GM19025 (cell line): ENCODE measurements at regions not wholly inside any gene's neighbourhood (a gene's known extent, or its start where the extent isn't known, plus 50 kb on each side); places are given as distances from the start of the nearest gene placed in this dataset.
"Not testable (repeated sequence)": the region's sequence is repeated elsewhere in the genome, so short reads cannot be mapped to it uniquely, and the experiment has no call there.

Experiments used
- ATAC-seq: cut with Tn5 transposase; IDR thresholded peaks from one replicate; pipeline ENCODE4 v1.9.1; 2021; ENCODE audit warnings: mild to moderate bottlenecking, low read depth, moderate library complexity; ENCODE audit not compliant: unreplicated experiment

GRCh38 chr1:38760562-38760961, 99.0 kb downstream of the RRAGC start:
- no peak for ATAC-seq

GRCh38 chr1:38758820-38759219, 100.8 kb downstream of the RRAGC start:
- no peak for ATAC-seq

GRCh38 chr1:38746941-38747600, 112.5 kb downstream of the RRAGC start:
- ATAC-seq, result no peak

GRCh38 chr1:38746402-38746935, 113.1 kb downstream of the RRAGC start:
- ATAC-seq, result no peak

GRCh38 chr1:38745476-38746401, 113.8 kb downstream of the RRAGC start:
- no peak for ATAC-seq

GRCh38 chr1:38744452-38745350, 114.9 kb downstream of the RRAGC start:
- ATAC-seq, result no peak

GRCh38 chr1:38743184-38743583, 116.4 kb downstream of the RRAGC start:
- no peak for ATAC-seq

- ATAC-seq, result no peak
Observed at GRCh38 chr1:38741341-38741740, 118.2 kb downstream of the RRAGC start.

GRCh38 chr1:38740487-38740886, 119.1 kb downstream of the RRAGC start:
- ATAC-seq, result no peak

- no peak for ATAC-seq
Observed at GRCh38 chr1:38738207-38738606, 121.4 kb downstream of the RRAGC start.

GRCh38 chr1:38736399-38736798, 123.2 kb downstream of the RRAGC start:
- no peak for ATAC-seq

- ATAC-seq, result no peak
Observed at GRCh38 chr1:38735651-38736161, 123.9 kb downstream of the RRAGC start.

GRCh38 chr1:38733761-38734160, 125.8 kb downstream of the RRAGC start:
- no peak for ATAC-seq

GRCh38 chr1:38730511-38731397, 128.8 kb downstream of the RRAGC start:
- ATAC-seq, result no peak

GRCh38 chr1:38728585-38728908, 131.0 kb downstream of the RRAGC start:
- no peak for ATAC-seq

GRCh38 chr1:38727684-38728584, 131.6 kb downstream of the RRAGC start:
- no peak for ATAC-seq

- ATAC-seq, result not testable (repeated sequence)
Observed at GRCh38 chr1:38725321-38725961, 134.1 kb downstream of the RRAGC start.
